Left ventricle myocardium superior (tissue), 1 donor: ENCODE measurements at regions not wholly inside any gene's neighbourhood (a gene's known extent, or its start where the extent isn't known, plus 50 kb on each side); places are given as distances from the start of the nearest gene placed in this dataset.

ENCODE experiments used
- ATAC-seq: fragments of 200-7000 bp; cut with Tn5 transposase; one replicate; pipeline ENCODE4 v1.9.1; 2020; ENCODE audit warnings: mild to moderate bottlenecking, moderate library complexity
- DNase-seq: peaks from one replicate; pipeline ENCODE4 v3.0.0-alpha.2; 2020
- intact Hi-C: fragments of 100-400 bp; cut with micrococcal nuclease; formaldehyde crosslinking; loops from one replicate; pipeline ENCODE4 v1.11.0; 2022
- donor health status: DM: no; HTN: yes; CAD: no; lungs with severe emphysema.

DNA sequence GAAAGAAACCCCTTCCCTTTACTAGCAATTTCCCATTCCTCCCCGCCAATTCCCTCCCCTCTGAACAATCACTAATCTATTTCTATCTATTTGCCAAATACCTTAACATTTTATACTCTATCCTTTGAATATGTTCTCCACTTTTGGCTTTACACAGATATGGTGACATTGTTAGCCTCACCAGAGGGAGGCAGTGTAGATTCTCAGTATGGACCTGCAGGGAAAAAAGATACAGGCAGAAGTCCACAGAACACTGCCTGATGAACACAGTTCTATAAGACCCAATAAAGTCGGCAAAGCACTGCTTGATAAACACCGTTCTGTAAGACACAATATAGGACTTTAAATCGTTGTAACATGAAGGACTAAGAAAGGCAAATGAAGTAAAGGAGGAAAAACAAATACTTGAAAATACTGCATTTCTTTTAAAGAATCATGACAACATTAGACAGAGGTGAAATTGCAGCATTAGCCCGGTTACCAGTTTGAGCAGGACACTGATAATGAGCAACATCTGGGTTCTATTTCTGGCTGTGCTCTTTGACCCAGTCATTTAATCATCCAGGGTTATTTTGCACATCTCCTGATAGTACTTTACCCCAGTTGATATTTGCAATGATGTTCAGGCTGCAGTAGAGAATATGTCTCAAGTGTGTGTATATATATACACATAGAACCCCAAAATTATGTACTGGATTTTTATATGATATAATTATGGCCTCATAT is 296.8 kb downstream of the UTRN start:
- intact Hi-C loops = loop anchor here (10.0 kb wide), 1 partner anchor 1053 kb away; no protein-coding TSS in a partner anchor
- DNase-seq (no peak), ATAC-seq (peak; percentile 73)

DNA sequence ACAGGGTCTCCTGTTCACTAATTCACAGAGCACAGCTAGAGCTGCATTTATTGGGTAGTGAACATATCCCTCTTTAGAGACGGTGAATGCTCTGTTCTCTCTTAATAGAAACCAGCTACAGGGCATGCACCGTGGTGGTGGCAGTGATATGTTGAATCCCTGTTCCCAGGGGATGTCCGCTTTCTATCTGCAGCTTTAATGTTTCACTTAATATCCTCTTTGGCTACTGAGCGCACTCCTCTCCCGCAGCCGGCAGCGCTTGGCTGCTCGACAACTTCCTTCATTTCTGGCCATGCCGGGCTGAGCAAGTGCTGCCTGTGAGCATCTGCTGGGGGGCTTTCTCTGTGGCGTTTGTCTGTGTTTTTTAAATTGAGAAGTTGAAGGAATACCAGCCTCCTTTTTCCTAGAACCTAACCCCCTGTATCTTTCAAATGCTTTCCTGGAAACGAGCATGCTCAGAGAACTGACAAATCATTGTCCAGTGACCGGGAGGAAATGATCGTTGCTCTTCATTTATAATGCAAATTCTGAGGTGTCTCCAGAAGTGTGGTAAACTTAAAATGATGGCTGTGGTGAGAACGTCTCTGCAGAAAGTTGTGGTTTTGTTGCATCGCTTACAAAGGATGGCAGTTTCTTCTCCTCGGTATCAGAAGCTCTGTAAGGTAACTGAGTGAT is 297.9 kb downstream of the UTRN start:
- intact Hi-C loops = loop anchor here (10.0 kb wide), 1 partner anchor 1052 kb away; no protein-coding TSS in a partner anchor
- ATAC-seq (peak; percentile 85), DNase-seq (peak; percentile 63)

DNA sequence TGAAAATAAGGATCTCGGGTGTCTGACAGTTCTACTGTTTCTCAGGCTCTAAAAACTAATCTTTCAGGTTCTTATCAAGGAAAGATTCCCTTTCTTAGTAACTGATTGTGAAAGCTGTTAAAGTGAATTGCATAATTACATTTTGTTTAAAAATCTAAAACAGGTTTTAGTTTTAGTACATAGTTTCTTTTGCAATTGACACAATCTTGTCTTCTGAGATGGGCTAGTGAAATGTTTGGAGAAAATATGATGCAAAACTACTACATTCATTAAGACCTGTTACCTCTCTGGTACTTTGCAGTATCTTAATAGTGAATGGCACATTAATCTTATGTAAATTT is 298.4 kb downstream of the UTRN start:
- DNase-seq (no peak), ATAC-seq (no peak)
- intact Hi-C loops = loop anchor here (10.0 kb wide), 1 partner anchor 1051 kb away; no protein-coding TSS in a partner anchor

DNA sequence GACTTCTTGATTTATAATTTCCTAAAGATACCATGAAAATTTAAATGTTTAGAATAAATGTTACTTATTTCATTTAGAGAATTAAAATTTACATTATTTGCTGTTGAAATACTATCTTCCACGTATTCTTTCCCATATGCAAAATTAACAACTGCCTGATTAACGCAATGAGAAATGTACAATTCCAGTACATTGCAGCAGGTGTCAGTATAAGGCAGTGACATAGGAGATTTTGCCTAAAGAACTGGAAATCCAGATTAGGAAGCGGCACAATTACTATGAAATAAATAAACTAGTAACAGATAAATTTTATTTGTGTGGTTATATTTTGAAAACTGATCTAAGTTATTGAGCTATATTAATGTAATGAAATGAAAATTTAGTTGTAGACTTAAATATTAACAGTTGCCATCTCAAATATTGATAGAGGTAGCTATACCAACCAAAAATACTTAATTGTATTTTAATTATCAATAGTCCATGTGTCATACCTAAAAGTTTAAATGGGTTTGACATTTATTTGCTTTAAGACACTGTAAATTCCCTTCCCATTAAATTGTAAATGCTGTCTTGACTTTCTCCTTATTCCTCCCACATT is 300.2 kb downstream of the UTRN start:
- intact Hi-C loops = loop anchor here (10.0 kb wide), 1 partner anchor 1049 kb away; no protein-coding TSS in a partner anchor
- ATAC-seq (no peak), DNase-seq (no peak)

DNA sequence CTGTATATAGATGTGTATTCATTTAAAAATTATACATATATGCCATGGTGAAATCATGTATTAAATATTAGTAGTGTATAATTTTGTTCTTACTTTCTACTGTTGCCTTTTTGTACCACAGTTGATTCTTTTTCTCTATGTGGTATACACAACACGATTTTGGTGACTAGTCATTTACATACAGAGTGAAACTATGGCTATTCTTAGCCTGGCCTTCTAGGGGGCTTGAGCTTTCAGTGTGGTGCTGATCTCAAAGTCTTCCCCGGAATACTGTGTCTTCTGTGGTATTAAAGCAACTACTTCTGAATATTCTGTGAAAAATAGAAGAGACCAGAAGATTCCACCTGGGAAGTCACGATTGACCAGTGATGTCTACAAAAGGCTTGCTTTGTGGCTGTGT is 301.9 kb downstream of the UTRN start:
- intact Hi-C loops = loop anchor here (10.0 kb wide), 1 partner anchor 1048 kb away; no protein-coding TSS in a partner anchor
- ATAC-seq (peak; percentile 31), DNase-seq (no peak)

DNA sequence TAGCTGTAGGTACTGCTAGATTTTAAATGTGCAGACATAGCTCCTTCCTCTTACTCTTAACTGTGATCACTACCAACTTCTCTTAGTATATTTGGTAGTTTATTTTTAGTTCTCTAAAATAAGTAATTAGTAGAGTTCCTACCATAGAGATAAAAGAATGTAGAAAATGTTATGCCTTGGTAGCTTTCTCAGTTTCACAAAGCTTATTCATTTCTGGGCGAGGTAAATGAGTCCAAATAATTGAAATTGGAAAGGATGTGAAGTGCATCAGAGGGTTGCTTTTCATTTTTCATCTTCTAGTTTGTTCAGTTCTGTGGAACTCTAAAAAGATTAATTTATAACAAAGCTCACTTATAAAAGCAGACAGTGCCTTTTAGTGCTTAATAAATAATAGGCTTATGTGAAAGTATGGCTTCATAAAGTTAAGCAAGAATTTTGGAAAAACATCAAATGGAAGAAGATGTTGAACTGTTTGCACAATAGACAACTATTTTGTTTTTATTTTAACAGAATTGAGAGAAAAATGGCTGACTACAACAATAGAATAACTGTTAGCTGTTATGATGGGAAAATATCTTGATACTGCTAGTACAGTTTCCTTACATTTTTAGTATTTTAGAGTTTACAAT is 303.7 kb downstream of the UTRN start:
- intact Hi-C loops = loop anchor here (10.0 kb wide), 1 partner anchor 1046 kb away; no protein-coding TSS in a partner anchor
- ATAC-seq (no peak), DNase-seq (no peak)

DNA sequence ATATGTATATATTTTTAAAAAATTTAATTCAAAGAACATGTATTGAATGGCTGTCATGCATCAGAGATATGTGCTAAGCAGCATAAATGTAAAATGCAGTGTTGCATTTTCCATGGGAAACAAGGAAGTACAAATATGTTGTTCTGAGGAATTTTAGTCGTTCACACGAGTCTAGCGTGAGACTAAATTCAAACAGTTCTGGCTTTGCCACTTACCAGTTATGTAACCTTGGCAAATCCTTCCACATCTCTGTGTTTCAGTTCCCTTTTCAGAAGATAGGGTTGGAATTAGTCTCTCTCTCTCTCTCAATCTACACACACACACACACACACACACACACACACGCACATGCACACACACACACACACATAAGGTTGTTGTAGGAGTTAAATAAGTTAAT is 305.4 kb downstream of the UTRN start:
- no peak for DNase-seq
- ATAC-seq = peak; percentile 60
- intact Hi-C loops = no loop called here

DNA sequence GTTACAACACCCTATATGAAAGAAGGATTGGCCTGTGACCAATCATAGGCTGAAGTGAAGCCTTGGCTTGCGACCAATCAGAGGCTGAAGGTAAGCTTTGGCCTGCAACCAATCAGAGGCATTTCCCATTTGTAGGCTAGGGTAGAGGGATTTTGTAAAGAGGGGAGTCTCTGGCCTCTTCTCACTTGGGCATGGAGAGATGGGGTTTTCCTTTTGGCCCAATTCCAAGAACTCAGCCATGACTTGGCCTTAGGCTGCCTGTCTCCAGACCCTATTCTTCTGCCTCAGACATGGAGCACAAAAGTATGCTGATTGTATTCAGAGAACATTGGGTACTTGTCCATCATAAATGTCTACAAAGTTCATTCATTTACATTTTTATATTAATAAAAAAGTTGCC is 308.3 kb downstream of the UTRN start:
- ATAC-seq (no peak), DNase-seq (no peak)
- intact Hi-C loops = no loop called here

DNA sequence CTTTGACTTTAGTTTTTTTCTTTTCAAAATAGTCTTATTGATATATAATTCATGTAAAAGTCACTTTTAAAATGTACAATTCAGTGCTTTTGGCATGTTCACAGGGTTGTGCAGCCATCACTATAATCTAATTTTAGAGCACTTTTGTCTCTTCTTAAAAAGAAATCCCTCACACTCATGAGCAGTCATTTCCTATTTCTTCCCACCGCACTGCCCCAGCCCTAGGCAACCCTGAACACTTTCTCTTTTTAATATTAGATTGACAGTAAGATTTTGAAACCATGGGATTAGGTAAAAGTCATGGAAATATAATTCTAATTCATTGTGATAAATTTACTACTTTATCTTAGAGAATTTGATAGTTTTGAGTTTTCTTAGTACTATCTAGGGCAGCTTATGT is 309.4 kb downstream of the UTRN start:
- intact Hi-C loops = no loop called here

DNA sequence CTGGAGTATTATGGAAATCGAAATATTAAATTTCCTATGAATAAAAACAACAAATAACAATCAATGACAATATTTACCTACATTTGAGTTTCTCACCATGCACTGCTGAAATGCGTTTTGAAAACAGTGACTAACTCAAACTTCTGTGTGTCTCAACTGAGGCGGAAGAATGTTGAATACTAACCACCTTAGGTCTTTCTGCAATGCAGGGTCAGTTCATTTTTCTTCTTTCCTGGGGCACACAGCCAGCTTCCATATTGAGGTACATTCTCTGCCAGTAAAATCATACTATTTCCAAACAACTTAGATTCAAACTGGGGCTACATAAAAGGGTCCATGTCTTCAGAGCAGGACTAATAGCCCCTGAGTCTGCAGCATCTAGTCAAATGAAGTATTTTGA is 310.1 kb downstream of the UTRN start:
- intact Hi-C loops = no loop called here
- no peak for DNase-seq
- ATAC-seq = no peak

More for the DNA sequence above, 309.4 kb downstream of the UTRN start:
- ATAC-seq (no peak), DNase-seq (no peak)

DNA sequence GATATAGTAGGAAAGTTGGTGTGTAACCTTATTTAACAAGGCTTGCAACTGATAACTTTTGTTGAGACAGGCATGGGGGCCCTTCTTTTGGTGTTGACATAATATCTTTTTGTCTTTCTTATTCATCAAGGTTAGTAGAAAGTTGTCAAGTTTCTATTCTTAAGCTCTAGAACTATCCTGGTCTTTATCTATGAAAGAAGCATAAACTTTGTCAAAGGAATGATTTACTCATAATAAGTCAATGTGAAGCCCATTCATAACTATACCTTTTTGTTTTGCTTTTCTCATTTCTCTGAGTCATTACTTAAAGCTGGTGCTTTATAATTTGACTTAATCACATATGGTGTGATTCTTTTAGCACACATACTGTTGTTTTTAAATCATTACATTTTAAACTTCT is 312.4 kb downstream of the UTRN start:
- intact Hi-C loops = no loop called here
- ATAC-seq = no peak
- DNase-seq = no peak

DNA sequence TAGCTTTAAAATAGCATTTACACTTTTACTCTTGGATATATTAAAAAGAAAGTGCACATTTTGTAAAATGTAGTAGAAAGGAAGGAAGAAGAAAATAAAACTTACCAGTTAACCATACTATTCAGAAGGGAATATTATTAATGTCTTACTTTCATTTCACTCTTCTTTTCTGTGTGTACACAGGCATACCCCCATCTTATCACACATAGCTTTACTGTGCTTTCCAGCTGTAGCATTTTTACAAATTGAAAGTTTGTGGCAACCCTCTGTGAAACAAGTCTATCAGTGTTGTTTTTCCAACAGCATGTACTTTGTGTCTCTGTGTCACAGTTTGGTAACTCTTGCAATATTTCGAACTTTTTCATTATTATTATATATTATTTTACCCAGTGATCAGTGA is 314.5 kb downstream of the UTRN start:
- DNase-seq (no peak), ATAC-seq (no peak)
- intact Hi-C loops = no loop called here

DNA sequence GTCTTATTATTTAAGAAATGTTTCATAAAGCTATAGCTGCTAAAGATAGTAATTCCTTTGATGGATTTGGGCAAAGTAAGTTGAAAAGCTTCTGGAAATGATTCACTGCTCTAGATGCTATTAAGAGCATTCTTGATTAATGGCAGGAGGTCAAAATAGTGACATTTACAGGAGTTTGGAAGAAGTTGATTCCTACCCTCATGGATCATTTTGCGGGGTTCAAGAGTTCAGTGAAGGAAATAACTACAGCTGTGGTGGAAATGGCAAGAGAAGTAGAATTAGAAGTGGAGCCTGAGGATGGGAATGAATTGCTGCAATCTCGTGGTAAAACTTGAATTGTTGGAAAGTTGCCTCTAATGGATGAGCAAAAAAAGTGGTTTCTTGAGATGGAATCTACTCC is 316.1 kb downstream of the UTRN start:
- intact Hi-C loops = no loop called here
- DNase-seq (no peak), ATAC-seq (no peak)

DNA sequence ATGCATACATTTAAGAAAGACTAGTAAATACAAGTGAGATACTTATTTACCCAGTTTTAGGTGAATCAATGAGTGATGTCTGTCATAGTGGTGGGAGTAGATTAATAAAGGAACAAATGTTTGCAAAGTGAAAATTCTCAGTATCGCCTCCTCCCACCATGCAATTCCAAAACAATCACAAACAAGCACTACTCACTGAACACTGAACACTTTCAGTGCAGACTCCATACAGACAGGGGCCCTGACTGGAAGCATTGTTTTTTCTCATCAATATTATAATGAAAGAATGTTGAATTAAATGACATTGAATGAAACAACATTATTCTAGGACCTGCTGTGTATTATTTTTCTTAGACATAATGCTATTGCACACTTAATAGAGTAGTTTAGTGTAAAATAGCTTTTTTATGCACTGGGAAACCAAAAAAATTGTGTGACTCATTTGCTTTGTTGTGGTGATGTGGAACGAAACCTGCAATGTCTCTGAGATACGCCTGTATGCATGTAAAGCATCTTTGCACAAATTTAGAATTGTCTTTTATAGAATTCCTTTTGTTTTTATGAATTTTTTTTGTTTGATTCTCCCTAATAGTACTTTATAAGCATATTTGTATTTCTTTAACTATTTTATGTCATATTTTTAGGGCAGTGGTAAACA is 317.5 kb downstream of the UTRN start:
- intact Hi-C loops = no loop called here
- no peak for DNase-seq
- ATAC-seq = no peak

DNA sequence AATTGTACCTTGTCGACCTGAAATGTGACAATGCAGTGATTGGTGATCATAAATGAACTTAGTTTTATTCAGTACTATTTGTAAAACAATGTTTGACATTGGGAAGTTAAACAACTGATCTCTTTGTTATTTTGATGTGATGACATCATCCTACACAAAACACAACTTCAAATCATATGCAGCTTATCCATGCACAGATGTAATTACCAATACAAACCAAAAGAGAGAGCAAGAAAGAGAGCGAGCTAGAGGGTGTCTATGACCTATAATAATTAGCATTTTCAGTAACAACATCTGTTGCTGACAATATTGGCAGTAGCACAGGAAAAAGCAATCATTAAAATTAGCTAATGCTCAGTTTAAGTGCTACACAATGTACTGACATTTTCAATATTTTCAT is 320.9 kb downstream of the UTRN start:
- no peak for DNase-seq
- intact Hi-C loops = no loop called here
- ATAC-seq = no peak

DNA sequence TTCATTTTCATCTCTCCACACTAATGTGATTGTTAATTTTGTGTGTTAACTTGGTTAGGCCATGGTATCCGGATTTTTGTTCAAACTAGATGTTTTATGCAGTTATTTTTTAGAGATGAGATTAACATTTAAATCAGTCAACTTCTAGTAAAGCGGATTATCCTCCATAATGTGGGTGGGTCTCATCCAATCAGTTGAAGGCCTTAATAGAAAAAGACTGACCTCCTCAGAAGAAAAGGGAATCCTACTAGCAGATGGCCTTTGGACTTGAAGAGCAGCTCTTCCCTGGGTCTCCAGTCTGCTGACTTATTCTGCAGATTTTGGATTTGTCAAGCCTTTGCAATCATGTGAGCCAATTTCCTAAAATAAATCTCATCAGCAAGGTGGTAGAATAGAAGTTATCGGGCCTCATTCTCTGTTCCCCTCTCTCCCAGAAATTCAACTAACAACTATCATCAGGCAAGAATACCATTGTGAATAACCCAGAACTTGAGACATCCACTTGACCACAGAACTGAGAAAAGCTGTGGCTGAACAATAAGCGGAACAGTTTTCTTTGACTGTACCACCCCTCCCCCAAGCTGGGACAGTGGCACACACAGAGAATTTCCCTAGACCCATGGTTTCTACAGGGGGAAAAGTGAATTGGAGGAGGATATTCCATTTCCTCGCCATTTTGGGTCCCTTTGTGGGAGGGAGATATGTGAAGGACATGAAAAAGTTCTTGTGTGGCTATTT is 323.0 kb downstream of the UTRN start:
- intact Hi-C loops = no loop called here
- DNase-seq = no peak

DNA sequence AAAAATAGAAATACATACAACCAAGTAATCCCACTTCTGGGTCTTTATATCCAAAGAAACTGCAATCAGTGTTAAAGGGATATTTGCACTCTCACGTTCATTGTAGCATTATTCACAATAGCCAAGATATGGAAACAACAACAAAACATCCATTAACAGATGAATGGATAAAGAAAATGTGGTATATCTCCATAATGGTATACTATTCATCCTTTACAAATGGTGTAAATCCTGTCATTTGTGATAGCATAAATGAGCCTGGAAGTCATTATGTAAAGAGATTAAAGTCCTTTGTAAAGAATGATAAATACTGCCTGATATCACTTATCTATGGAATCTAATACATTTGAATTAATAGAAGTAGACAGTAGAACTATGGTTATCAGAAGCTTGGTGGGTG is 327.7 kb downstream of the UTRN start:
- intact Hi-C loops = no loop called here
- DNase-seq = no peak
- no peak for ATAC-seq

More for the DNA sequence above, 323.0 kb downstream of the UTRN start:
- no peak for ATAC-seq

DNA sequence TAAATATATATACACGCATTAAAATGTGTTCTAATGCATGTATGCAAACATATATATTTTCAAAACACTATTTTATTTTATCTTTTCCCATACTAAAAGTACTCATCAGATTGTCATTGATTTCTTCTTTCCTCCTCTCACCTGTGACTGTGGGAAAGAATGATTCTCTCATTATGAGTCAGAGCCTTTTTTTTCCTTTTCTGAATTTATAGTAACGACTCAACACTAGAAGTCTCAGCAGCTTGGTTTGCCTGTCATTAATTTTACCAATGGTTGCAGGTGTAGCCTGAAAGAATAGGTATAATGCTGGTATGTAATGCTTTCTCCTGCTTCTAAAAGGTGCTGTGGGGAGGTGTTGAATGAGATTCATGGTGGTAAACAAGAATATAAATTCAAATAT is 328.7 kb downstream of the UTRN start:
- ATAC-seq (no peak), DNase-seq (no peak)
- intact Hi-C loops = no loop called here

DNA sequence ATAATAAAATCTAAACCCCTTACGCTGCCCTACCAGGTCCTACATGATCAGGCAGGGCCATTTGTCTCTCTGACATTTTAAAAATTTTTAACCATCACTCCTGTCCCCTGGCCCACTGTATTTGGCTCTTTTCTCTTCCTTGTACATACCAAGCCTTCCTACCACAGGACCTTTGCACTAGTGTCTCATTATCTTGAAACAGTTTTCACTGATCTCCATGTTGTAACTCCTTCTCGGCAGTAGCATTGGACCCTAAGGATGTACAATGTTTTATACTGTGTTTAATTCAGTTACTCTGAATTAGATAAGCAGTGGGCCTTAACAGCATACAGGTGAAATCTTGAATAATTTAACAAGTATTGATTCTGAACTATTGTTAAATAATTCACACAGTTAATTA is 330.7 kb downstream of the UTRN start:
- no peak for ATAC-seq
- DNase-seq = no peak
- intact Hi-C loops = no loop called here
